ENCODE measurements at regions not wholly inside any gene's neighbourhood (a gene's known extent, or its start where the extent isn't known, plus 50 kb on each side); places are given as distances from the start of the nearest gene placed in this dataset.

DNA sequence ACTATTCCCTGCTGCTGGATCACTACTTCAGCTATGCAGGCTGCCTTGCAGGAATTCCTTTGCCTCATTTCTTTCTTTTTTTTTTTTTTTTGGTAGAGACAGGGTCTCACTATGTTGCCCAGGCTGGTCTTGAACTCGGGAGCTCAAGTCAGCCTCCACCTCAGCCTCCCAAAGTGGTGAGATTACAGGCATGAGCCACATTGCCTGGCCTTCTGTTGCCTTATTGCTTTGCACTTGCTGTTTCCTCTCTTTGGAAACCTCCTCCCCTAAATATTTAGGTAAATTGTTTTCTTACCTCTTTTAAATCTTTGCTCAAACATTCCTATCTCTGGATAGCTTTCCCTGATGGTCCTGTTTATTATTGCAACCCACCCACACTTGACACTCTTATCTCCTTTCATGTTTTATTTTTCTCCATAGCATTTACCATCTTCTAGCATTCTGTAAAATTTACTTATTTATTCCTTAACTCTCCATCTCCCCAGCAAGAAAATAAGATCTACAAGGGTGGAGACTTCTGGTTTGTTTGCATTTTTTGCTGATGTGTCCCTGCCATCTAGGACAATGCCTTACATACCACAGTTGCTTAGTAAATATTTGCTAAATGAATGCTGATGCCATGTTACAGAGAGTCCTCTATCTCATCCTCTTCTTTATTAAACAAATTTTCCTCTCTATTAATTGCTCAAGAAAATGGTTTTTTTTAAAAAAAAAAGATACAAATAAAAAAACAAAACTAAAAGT is 134.8 kb downstream of the P2RY1 start:
- H3K9me3 Mint-ChIP-seq (ENCODE audit: unreplicated experiment) = no peaks in the 10 kb centered on the region
- no peaks in the 10 kb centered on the region for H3K36me3 Mint-ChIP-seq (ENCODE audit: insufficient read depth, unreplicated experiment)
- no TSS peak for BruUV-seq (replicated peaks)
- no peak for DNase-seq (ENCODE audit: unreplicated experiment)
- H3K4me3 Mint-ChIP-seq (ENCODE audit: unreplicated experiment) = no peak overlapping the region
- intact Hi-C loops (cut with micrococcal nuclease) = loop anchor here (10.0 kb wide), 1 partner anchor 395 kb away; no protein-coding TSS in a partner anchor
- ChIA-PET CTCF (interaction anchor here (0.6 to 1.0 kb wide), 3 partner anchors 136 to 460 kb away, joined by 3 read pairs; no protein-coding TSS in a partner anchor), POLR2A (interaction anchor here (0.7 kb wide), 2 partner anchors 131 to 968 kb away, joined by 3 to 5 read pairs; no protein-coding TSS in a partner anchor)
- H3K27ac Mint-ChIP-seq (ENCODE audit: low read depth, unreplicated experiment) = peak overlapping the region; percentile 6
- H3K27me3 Mint-ChIP-seq (ENCODE audit: insufficient read depth, unreplicated experiment) = no peaks in the 10 kb centered on the region
- H3K4me1 Mint-ChIP-seq (ENCODE audit: insufficient read depth, unreplicated experiment) = peaks cover 26% of the 10 kb centered on the region
- TF ChIP-seq, protein P1, sequence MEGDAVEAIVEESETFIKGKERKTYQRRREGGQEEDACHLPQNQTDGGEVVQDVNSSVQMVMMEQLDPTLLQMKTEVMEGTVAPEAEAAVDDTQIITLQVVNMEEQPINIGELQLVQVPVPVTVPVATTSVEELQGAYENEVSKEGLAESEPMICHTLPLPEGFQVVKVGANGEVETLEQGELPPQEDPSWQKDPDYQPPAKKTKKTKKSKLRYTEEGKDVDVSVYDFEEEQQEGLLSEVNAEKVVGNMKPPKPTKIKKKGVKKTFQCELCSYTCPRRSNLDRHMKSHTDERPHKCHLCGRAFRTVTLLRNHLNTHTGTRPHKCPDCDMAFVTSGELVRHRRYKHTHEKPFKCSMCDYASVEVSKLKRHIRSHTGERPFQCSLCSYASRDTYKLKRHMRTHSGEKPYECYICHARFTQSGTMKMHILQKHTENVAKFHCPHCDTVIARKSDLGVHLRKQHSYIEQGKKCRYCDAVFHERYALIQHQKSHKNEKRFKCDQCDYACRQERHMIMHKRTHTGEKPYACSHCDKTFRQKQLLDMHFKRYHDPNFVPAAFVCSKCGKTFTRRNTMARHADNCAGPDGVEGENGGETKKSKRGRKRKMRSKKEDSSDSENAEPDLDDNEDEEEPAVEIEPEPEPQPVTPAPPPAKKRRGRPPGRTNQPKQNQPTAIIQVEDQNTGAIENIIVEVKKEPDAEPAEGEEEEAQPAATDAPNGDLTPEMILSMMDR (IDR thresholded peaks at IDR 0.05; ENCODE audit: unreplicated experiment) = no peak

DNA sequence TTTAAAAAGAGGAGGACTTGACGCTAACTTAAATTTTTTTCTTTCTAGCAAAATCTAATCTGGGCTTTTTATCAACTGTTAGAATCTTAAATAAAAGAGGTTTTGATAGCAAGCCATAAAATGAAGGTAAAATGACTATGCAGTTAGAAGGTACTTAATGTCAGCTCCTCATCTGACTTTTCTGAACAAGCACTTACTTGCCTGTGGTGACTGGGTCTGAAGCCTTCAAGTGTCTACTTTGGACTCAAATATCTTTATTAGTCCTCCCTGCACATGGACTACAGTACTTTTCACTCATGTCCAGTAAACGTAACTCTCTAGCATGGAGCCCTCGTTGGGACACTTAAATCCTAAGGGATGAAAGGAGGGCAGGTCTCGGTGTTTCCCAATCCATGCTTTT is 135.9 kb downstream of the P2RY1 start:
- CTCF ChIA-PET = interaction anchor here (1.0 kb wide), 1 partner anchor 461 kb away, joined by 3 read pairs; no protein-coding TSS in a partner anchor
- POLR2A ChIA-PET = no interaction called here
- Mint-ChIP-seq H3K36me3 (ENCODE audit: insufficient read depth, unreplicated experiment) (no peaks in the 10 kb centered on the region), H3K4me1 (ENCODE audit: insufficient read depth, unreplicated experiment) (peaks cover 26% of the 10 kb centered on the region), H3K27ac (ENCODE audit: low read depth, unreplicated experiment) (no peak overlapping the region), H3K4me3 (ENCODE audit: unreplicated experiment) (no peak overlapping the region), H3K9me3 (ENCODE audit: unreplicated experiment) (no peaks in the 10 kb centered on the region), H3K27me3 (ENCODE audit: insufficient read depth, unreplicated experiment) (no peaks in the 10 kb centered on the region)
- no peak for DNase-seq (ENCODE audit: unreplicated experiment)
- TF ChIP-seq, protein P1 (IDR thresholded peaks at IDR 0.05; ENCODE audit: unreplicated experiment) = no peak
- no TSS peak for BruUV-seq (replicated peaks)
- intact Hi-C loops (cut with micrococcal nuclease) = no loop called here

DNA sequence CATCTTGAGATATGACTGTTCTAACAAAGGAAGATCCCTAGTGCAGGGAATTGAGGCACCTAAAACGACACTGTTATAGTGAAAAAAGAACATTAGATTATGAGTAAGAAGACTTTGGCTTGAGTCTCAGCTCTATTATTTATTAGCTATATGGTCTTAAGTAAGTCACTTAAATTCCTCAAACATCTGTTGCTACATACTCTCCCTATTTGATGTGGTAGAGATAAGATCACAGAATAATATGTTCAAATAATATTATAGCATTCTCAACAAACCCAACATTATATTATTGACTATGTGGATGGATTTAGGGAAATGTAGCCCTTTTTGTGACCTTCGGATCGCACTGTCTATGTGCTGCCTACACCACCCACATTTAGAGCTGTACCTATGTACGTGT is 136.9 kb downstream of the P2RY1 start:
- Mint-ChIP-seq H3K36me3 (ENCODE audit: insufficient read depth, unreplicated experiment) (no peaks in the 10 kb centered on the region), H3K27ac (ENCODE audit: low read depth, unreplicated experiment) (no peak overlapping the region), H3K9me3 (ENCODE audit: unreplicated experiment) (no peaks in the 10 kb centered on the region), H3K4me3 (ENCODE audit: unreplicated experiment) (no peak overlapping the region), H3K4me1 (ENCODE audit: insufficient read depth, unreplicated experiment) (peaks cover 26% of the 10 kb centered on the region), H3K27me3 (ENCODE audit: insufficient read depth, unreplicated experiment) (no peaks in the 10 kb centered on the region)
- ChIA-PET CTCF (interaction anchor here (0.7 to 0.9 kb wide), 2 partner anchors 398 to 491 kb away, joined by 3 read pairs; no protein-coding TSS in a partner anchor), POLR2A (interaction anchor here (0.6 kb wide), 1 partner anchor 133 kb away, joined by 3 read pairs; no protein-coding TSS in a partner anchor)
- intact Hi-C loops (cut with micrococcal nuclease) = no loop called here
- TF ChIP-seq, protein P1 (IDR thresholded peaks at IDR 0.05; ENCODE audit: unreplicated experiment) = no peak
- BruUV-seq (replicated peaks) = no TSS peak
- no peak for DNase-seq (ENCODE audit: unreplicated experiment)

DNA sequence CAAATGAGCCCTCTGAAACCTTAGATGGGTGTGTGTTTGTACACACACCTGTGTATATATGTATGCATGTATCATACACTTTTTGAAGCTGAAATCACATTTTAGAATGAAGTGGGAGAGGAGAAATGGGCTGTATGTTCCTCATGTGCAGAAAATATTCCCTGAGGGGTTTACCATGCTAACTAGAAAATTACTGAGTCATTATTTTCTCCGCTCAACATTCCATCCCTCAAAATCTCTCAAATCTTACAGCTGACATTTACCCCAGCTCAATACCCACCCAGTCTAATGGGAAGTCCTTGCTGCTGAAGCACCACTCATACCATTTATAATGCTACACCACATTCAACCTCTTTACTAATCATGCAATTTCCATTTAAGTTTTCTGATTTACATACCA is 138.6 kb downstream of the P2RY1 start:
- H3K27me3 Mint-ChIP-seq (ENCODE audit: insufficient read depth, unreplicated experiment) = no peaks in the 10 kb centered on the region
- DNase-seq (ENCODE audit: unreplicated experiment) = no peak
- intact Hi-C loops (cut with micrococcal nuclease) = no loop called here
- TF ChIP-seq, protein P1 (IDR thresholded peaks at IDR 0.05; ENCODE audit: unreplicated experiment) = no peak
- peaks cover 21% of the 10 kb centered on the region for H3K4me1 Mint-ChIP-seq (ENCODE audit: insufficient read depth, unreplicated experiment)
- BruUV-seq (replicated peaks) = no TSS peak
- ChIA-PET POLR2A (no interaction called here), CTCF (no interaction called here)
- H3K4me3 Mint-ChIP-seq (ENCODE audit: unreplicated experiment) = no peak overlapping the region
- H3K9me3 Mint-ChIP-seq (ENCODE audit: unreplicated experiment) = no peaks in the 10 kb centered on the region
- H3K27ac Mint-ChIP-seq (ENCODE audit: low read depth, unreplicated experiment) = no peak overlapping the region
- no peaks in the 10 kb centered on the region for H3K36me3 Mint-ChIP-seq (ENCODE audit: insufficient read depth, unreplicated experiment)
